ENCODE measurements at regions not wholly inside any gene's neighbourhood (a gene's known extent, or its start where the extent isn't known, plus 50 kb on each side); places are given as distances from the start of the nearest gene placed in this dataset.
"Not testable (repeated sequence)": the region's sequence is repeated elsewhere in the genome, so short reads cannot be mapped to it uniquely, and the experiment has no call there.

- DNase-seq: no peak
Measured at GRCh38 chr9:13001989-13002580, 227.3 kb downstream of the LURAP1L start.

- no peak for DNase-seq
Measured at GRCh38 chr9:13002740-13003139, 227.9 kb downstream of the LURAP1L start.

GRCh38 chr9:13009871-13010270 lies 235.1 kb downstream of the LURAP1L start:
- no peak for DNase-seq

GRCh38 chr9:13013991-13014883 lies 239.4 kb downstream of the LURAP1L start:
- DNase-seq: no peak

GRCh38 chr9:13017260-13017659 lies 242.4 kb downstream of the LURAP1L start:
- DNase-seq: no peak

- no peak for DNase-seq
Measured at GRCh38 chr9:13020146-13021040, 245.6 kb downstream of the LURAP1L start.

- DNase-seq: no peak
Measured at GRCh38 chr9:13022756-13023155, 247.9 kb downstream of the LURAP1L start.

- DNase-seq: no peak
Measured at GRCh38 chr9:13023498-13023897, 248.7 kb downstream of the LURAP1L start.

- DNase-seq: no peak
Measured at GRCh38 chr9:13026956-13027355, 252.1 kb downstream of the LURAP1L start.

- no peak for DNase-seq
Measured at GRCh38 chr9:13027879-13028278, 251.6 kb downstream of the MPDZ start.

- DNase-seq: no peak
Measured at GRCh38 chr9:13032585-13032984, 246.9 kb downstream of the MPDZ start.

GRCh38 chr9:13033959-13034693 lies 245.4 kb downstream of the MPDZ start:
- DNase-seq: peak; percentile 14

GRCh38 chr9:13034694-13035002 lies 244.8 kb downstream of the MPDZ start:
- no peak for DNase-seq

GRCh38 chr9:13035822-13036221 lies 243.7 kb downstream of the MPDZ start:
- DNase-seq: no peak

GRCh38 chr9:13037808-13038207 lies 241.7 kb downstream of the MPDZ start:
- DNase-seq: not testable (repeated sequence)

- no peak for DNase-seq
Measured at GRCh38 chr9:13047827-13048587, 231.5 kb downstream of the MPDZ start.

- DNase-seq: no peak
Measured at GRCh38 chr9:13049223-13049622, 230.3 kb downstream of the MPDZ start.

- no peak for DNase-seq
Measured at GRCh38 chr9:13053504-13053903, 226.0 kb downstream of the MPDZ start.

GRCh38 chr9:13054389-13054788 lies 225.1 kb downstream of the MPDZ start:
- no peak for DNase-seq
